Embryonic facial prominence (tissue), 1 donor: ENCODE measurements at regions not wholly inside any gene's neighbourhood (a gene's known extent, or its start where the extent isn't known, plus 50 kb on each side); places are given as distances from the start of the nearest gene placed in this dataset.
"Not testable (repeated sequence)": the region's sequence is repeated elsewhere in the genome, so short reads cannot be mapped to it uniquely, and the experiment has no call there.

Experiments
- DNase-seq: peaks from one replicate; pipeline ENCODE4 v3.0.0-alpha.2; 2016; ENCODE audit errors: extremely low spot score

- DNase-seq: no peak
These were observed 58.1 kb upstream of the TUNAR start for GRCh38 chr14:95818581-95818980.

GRCh38 chr14:95817271-95817670 is 59.4 kb upstream of the TUNAR start:
- no peak for DNase-seq

GRCh38 chr14:95816539-95816938 is 60.1 kb upstream of the TUNAR start:
- no peak for DNase-seq

GRCh38 chr14:95815226-95815690 is 61.4 kb upstream of the TUNAR start:
- no peak for DNase-seq

GRCh38 chr14:95814363-95815225 is 62.0 kb upstream of the TUNAR start:
- no peak for DNase-seq

GRCh38 chr14:95811813-95812212 is 64.8 kb upstream of the TUNAR start:
- no peak for DNase-seq

GRCh38 chr14:95808371-95808770 is 68.3 kb upstream of the TUNAR start:
- no peak for DNase-seq

- no peak for DNase-seq
These were observed 79.8 kb upstream of the TUNAR start for GRCh38 chr14:95796788-95797187.

- no peak for DNase-seq
These were observed 74.0 kb upstream of the TCL1A start for GRCh38 chr14:95787941-95788340.

- no peak for DNase-seq
These were observed 72.6 kb upstream of the TCL1A start for GRCh38 chr14:95786566-95786965.

GRCh38 chr14:95784137-95784536 is 70.2 kb upstream of the TCL1A start:
- peak; percentile 51 for DNase-seq

GRCh38 chr14:95776798-95777534 is 63.0 kb upstream of the TCL1A start:
- no peak for DNase-seq

- DNase-seq: no peak
These were observed 60.6 kb upstream of the TCL1A start for GRCh38 chr14:95774265-95775160.

- DNase-seq: no peak
These were observed 56.9 kb upstream of the TCL1A start for GRCh38 chr14:95770777-95771176.

- DNase-seq: no peak
These were observed 56.1 kb upstream of the TCL1A start for GRCh38 chr14:95769976-95770375.

GRCh38 chr14:95769431-95769830 is 55.5 kb upstream of the TCL1A start:
- DNase-seq: not testable (repeated sequence)

GRCh38 chr14:95765051-95765450 is 51.1 kb upstream of the TCL1A start:
- no peak for DNase-seq

GRCh38 chr14:95763875-95764274 is 50.0 kb upstream of the TCL1A start:
- DNase-seq: no peak
